H1 (cell line): ENCODE measurements at regions not wholly inside any gene's neighbourhood (a gene's known extent, or its start where the extent isn't known, plus 50 kb on each side); places are given as distances from the start of the nearest gene placed in this dataset.

Source experiments
- CTCF ChIA-PET: fragments of 300-600 bp; sonication (Branson Sonifier 250); formaldehyde crosslinking; loops from one replicate; lab custom pipeline; 2021; ENCODE audit not compliant: partially characterized antibody; lab: Charles Lee
- POLR2A ChIA-PET: fragments of 300-600 bp; sonication (Branson Sonifier 250); formaldehyde crosslinking; loops from one replicate; lab custom pipeline; 2021; ENCODE audit warnings: inconsistent platforms; ENCODE audit not compliant: partially characterized antibody; lab: Charles Lee
- DNase-seq, 2 experiments: peaks; one replicate each; pipeline versions ENCODE4 v3.0.0 to v3.0.0-alpha.2; 2010 to 2022; ENCODE audit warnings: low spot score in 2 of 2, low read depth in 1 of 2, mixed read lengths in 1 of 2
- FAIRE-seq: peaks from 2 replicates; lab custom pipeline; 2011; peaks lifted over from hg19 to GRCh38; lab: Jason Lieb, UNC
- H2AFZ ChIP-seq: 2 replicates; pipeline ENCODE4 v1.8.1; 2012; ENCODE audit warnings: low read length, inconsistent platforms
- H2AK5ac ChIP-seq: 2 replicates; pipeline ENCODE4 v1.6.1; 2013; ENCODE audit warnings: low read depth, low read length
- H2BK120ac ChIP-seq: replicated peaks from 2 replicates; pipeline ENCODE3; 2013; ENCODE audit warnings: low read depth, low read length, inconsistent platforms
- H2BK12ac ChIP-seq: 2 replicates; pipeline ENCODE4 v1.6.1; 2013; ENCODE audit warnings: low read depth, low read length
- H2BK15ac ChIP-seq: 2 replicates; pipeline ENCODE4 v1.6.1; 2013; ENCODE audit warnings: low read length
- H2BK20ac ChIP-seq: 2 replicates; pipeline ENCODE4 v1.6.1; 2013; ENCODE audit warnings: low read length
- H2BK5ac ChIP-seq: 2 replicates; pipeline ENCODE4 v1.6.1; 2013; ENCODE audit warnings: low read depth, low read length
- H3K14ac ChIP-seq: 2 replicates; pipeline ENCODE4 v1.6.1; 2013; ENCODE audit warnings: inconsistent platforms; ENCODE audit not compliant: insufficient read length
- H3K18ac ChIP-seq: 2 replicates; pipeline ENCODE4 v1.6.1; 2013; ENCODE audit warnings: low read length; ENCODE audit errors: extremely low read depth
- H3K23ac ChIP-seq: 2 replicates; pipeline ENCODE4 v1.6.1; 2013; ENCODE audit warnings: inconsistent platforms; ENCODE audit not compliant: insufficient read length
- H3K23me2 ChIP-seq: 2 replicates; pipeline ENCODE4 v1.6.1; 2013; ENCODE audit warnings: low read depth, low read length
- H3K27ac ChIP-seq: 2 replicates; pipeline ENCODE4 v1.6.1; 2011; ENCODE audit warnings: low read depth, low read length, inconsistent platforms
- H3K27me3 ChIP-seq, 4 experiments: replicated peaks in 1 of 4; 1 replicate in 1 of 4; 2 replicates in 3 of 4; pipeline versions ENCODE4 v1.6.1 to v1.8.1; 2011 to 2013; ENCODE audit warnings: low read length in 3 of 4, mild to moderate bottlenecking in 3 of 4, inconsistent platforms in 2 of 4, mixed read lengths in 2 of 4, moderate library complexity in 1 of 4; ENCODE audit not compliant: control insufficient read depth in 3 of 4, insufficient read depth in 3 of 4; ENCODE audit errors: extremely low read depth in 1 of 4
- H3K36me3 ChIP-seq, 4 experiments: 2 replicates each; pipeline versions ENCODE4 v1.6.1 to v1.8.1; 2011 to 2013; ENCODE audit warnings: mild to moderate bottlenecking in 4 of 4, low read length in 3 of 4, moderate library complexity in 2 of 4, control low read depth in 1 of 4, inconsistent platforms in 1 of 4; ENCODE audit not compliant: insufficient read depth in 4 of 4, control insufficient read depth in 2 of 4
- H3K4ac ChIP-seq: replicated peaks from 2 replicates; pipeline ENCODE3; 2013; ENCODE audit warnings: low read length, low read depth, mixed read lengths, inconsistent platforms; ENCODE audit not compliant: insufficient read length
- H3K4me1 ChIP-seq, 4 experiments: replicated peaks in 1 of 4; 1 replicate in 1 of 4; 2 replicates in 3 of 4; pipeline versions ENCODE4 v1.6.1 to v1.8.1; 2011 to 2013; ENCODE audit warnings: low read length in 3 of 4, inconsistent platforms in 2 of 4, mixed read lengths in 1 of 4; ENCODE audit not compliant: insufficient read depth in 4 of 4, control insufficient read depth in 3 of 4
- H3K4me2 ChIP-seq, 2 experiments: 2 replicates each; pipeline versions ENCODE4 v1.6.1 to v1.8.1; 2011 to 2013; ENCODE audit warnings: low read depth in 2 of 2, low read length in 2 of 2, control low read depth in 1 of 2, inconsistent platforms in 1 of 2, mild to moderate bottlenecking in 1 of 2; ENCODE audit not compliant: insufficient read depth in 1 of 2
- H3K4me3 ChIP-seq, 4 experiments: fragments of 200-600, 300-600 bp in 1 of 4; sonication (generic), shearing (Covaris generic), sonication (Bioruptor Twin) in 1 of 4; 2 replicates each; pipeline versions ENCODE4 v1.5.1 to v1.8.1; 2011 to 2016; ENCODE audit warnings: low read length in 4 of 4, low read depth in 3 of 4, control low read depth in 2 of 4, inconsistent platforms in 2 of 4, mild to moderate bottlenecking in 2 of 4, mixed read lengths in 1 of 4, moderate library complexity in 1 of 4; ENCODE audit not compliant: insufficient read depth in 2 of 4; ENCODE audit errors: extremely low read depth in 1 of 4
- H3K56ac ChIP-seq: replicated peaks from 2 replicates; pipeline ENCODE3; 2013; ENCODE audit warnings: low read depth, mild to moderate bottlenecking, mixed read lengths, low read length, inconsistent platforms; ENCODE audit not compliant: insufficient read length
- H3K79me1 ChIP-seq: 2 replicates; pipeline ENCODE4 v1.6.1; 2013; ENCODE audit warnings: low read depth, low read length, control low read depth
- H3K79me2 ChIP-seq, 2 experiments: 2 replicates each; pipeline versions ENCODE4 v1.6.1 to v1.8.1; 2012 to 2013; ENCODE audit warnings: low read length in 2 of 2, mild to moderate bottlenecking in 2 of 2, inconsistent platforms in 1 of 2; ENCODE audit not compliant: insufficient read depth in 2 of 2, control insufficient read depth in 1 of 2
- H3K9ac ChIP-seq, 4 experiments: replicated peaks in 1 of 4; 1 replicate in 1 of 4; 2 replicates in 3 of 4; pipeline versions ENCODE4 v1.6.1 to v1.8.1; 2011 to 2013; ENCODE audit warnings: low read depth in 3 of 4, low read length in 3 of 4, control low read depth in 2 of 4, mild to moderate bottlenecking in 2 of 4, moderate library complexity in 2 of 4, inconsistent platforms in 1 of 4; ENCODE audit errors: extremely low read depth in 1 of 4
- H3K9me3 ChIP-seq, 2 experiments: 2 replicates each; pipeline versions ENCODE4 v1.6.1 to v1.8.1; 2012 to 2013; ENCODE audit warnings: mild to moderate bottlenecking in 2 of 2, moderate library complexity in 2 of 2, control low read depth in 1 of 2, inconsistent platforms in 1 of 2, low read depth in 1 of 2, low read length in 1 of 2, mixed read lengths in 1 of 2; ENCODE audit not compliant: insufficient read depth in 2 of 2
- H4K20me1 ChIP-seq, 2 experiments: replicated peaks in 1 of 2; 2 replicates each; pipeline versions ENCODE3 to v1.8.1; 2011 to 2013; ENCODE audit warnings: inconsistent platforms in 2 of 2, low read length in 2 of 2, mild to moderate bottlenecking in 1 of 2; ENCODE audit not compliant: insufficient read depth in 2 of 2, control insufficient read depth in 1 of 2
- H4K5ac ChIP-seq: 2 replicates; pipeline ENCODE4 v1.6.1; 2013; ENCODE audit warnings: low read length, low read depth, mixed read lengths, inconsistent platforms; ENCODE audit not compliant: insufficient read length
- H4K8ac ChIP-seq: 2 replicates; pipeline ENCODE4 v1.8.0; 2013; ENCODE audit warnings: mild to moderate bottlenecking, moderate library complexity, low read length, inconsistent platforms; ENCODE audit not compliant: insufficient read depth; ENCODE audit errors: extremely low read depth
- H4K91ac ChIP-seq: replicated peaks from 2 replicates; pipeline ENCODE3; 2013; ENCODE audit warnings: low read length, mixed read lengths, inconsistent platforms; ENCODE audit not compliant: insufficient read length
- CBX5 ChIP-seq: fragments of 300-800, 300-1000 bp; sonication (generic); IDR thresholded peaks from 2 replicates; pipeline ENCODE4 v1.7.1; 2016; ENCODE audit warnings: antibody characterized with exemption, low read length, low read depth
- CREB1 ChIP-seq: IDR thresholded peaks from 2 replicates; pipeline ENCODE4 v1.6.1; 2012; ENCODE audit warnings: inconsistent platforms
- HDAC2 ChIP-seq, 2 experiments: fragments of 300-600 bp in 1 of 2; sonication (generic) in 1 of 2; IDR thresholded peaks; 2 replicates each; pipeline ENCODE4 v1.6.1; 2011 to 2012; ENCODE audit warnings: low read depth in 2 of 2, low read length in 2 of 2, mild to moderate bottlenecking in 2 of 2, moderate library complexity in 2 of 2, borderline replicate concordance in 1 of 2, inconsistent platforms in 1 of 2
- WGBS, 2 experiments: shearing (Covaris generic) in 1 of 2; methylation state at CpG; one replicate each; pipeline versions ENCODE4 v1.1.6 to v1.1.7; 2013 to 2015; ENCODE audit warnings: low lambda C conversion rate in 2 of 2, mixed read lengths in 2 of 2, inconsistent platforms in 1 of 2, low coverage in 1 of 2, missing lambda C conversion rate in 1 of 2; ENCODE audit not compliant: insufficient replicate concordance in 2 of 2, insufficient coverage in 1 of 2, insufficient read length in 1 of 2; ENCODE audit errors: extremely low coverage in 1 of 2, missing lambda C conversion rate in 1 of 2; 5-methylcytosine and 5-hydroxymethylcytosine counted together

DNA sequence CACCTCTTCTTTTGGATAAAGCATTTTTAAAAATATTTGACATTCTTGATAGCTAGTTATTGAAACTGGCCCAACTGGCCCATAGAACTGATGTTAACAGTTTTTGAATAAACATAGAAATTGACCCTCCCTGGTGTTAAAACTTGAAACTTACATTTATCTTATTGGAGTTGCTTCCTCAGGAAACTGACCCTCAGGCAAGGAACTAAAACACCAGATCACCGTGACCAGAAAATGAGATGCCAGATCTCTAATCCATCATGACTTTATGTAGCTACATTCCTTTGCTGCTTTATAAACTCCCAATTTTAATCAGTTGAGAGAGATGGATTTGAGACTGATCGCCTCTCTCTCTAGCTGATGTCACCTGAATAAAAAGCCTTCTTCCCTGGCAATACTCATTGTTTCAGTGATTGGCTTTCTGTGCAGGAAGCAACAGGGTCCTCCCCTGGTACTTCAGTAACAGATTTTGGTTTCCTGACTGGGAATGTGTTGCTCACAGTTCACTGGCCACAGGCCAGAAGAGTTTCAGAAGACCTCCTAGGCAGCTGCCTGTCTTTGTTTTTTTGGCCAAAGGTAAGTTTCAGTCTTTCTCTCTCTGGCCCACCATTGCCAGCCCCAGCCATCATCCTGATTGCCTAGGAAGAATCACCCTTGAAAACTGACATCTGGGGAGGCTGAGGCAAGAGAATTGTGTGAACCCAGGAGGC is 212.4 kb downstream of the DTWD2 start:
- H3K27ac ChIP-seq, result no peak overlapping the region
- H2BK15ac ChIP-seq, result no peak overlapping the region
- CTCF ChIA-PET, result interaction anchor here (0.6 to 2.3 kb wide), 2 partner anchors 16 to 47 kb away, joined by 3 to 12 read pairs; no protein-coding TSS in a partner anchor
- no peaks in the 10 kb centered on the region for H3K9me3 ChIP-seq
- TF ChIP-seq CBX5, result no peak
- TF ChIP-seq CREB1, result no peak
- no peak for TF ChIP-seq HDAC2 (IDR thresholded peaks at IDR 0.05; ENCODE audit: borderline replicate concordance in 1 of 2, low read depth in 2 of 2, low read length in 2 of 2)
- TF ChIP-seq, all 59 proteins: peak for 0
- H4K5ac ChIP-seq, result no peak overlapping the region
- no peak overlapping the region for H2BK20ac ChIP-seq
- no peaks in the 10 kb centered on the region for H3K27me3 ChIP-seq
- no peak overlapping the region for H3K4me2 ChIP-seq
- 94% methylated on average over 2 of the region's 2 CpGs; no CpG with 5 or more reads in 1 of the 2 experiments for WGBS, 2 experiments
- H3K14ac ChIP-seq, result no peak overlapping the region
- no peaks in the 10 kb centered on the region for H3K23me2 ChIP-seq
- POLR2A ChIA-PET, result no interaction called here
- no peak overlapping the region for H4K91ac ChIP-seq
- H2BK12ac ChIP-seq, result no peak overlapping the region
- H2BK5ac ChIP-seq, result no peak overlapping the region
- H2BK120ac ChIP-seq, result no peak overlapping the region
- FAIRE-seq (no peak), DNase-seq (no peak)
- no peak overlapping the region for H3K23ac ChIP-seq
- H3K4me3 ChIP-seq, result no peak overlapping the region
- H3K79me1 ChIP-seq, result no peaks in the 10 kb centered on the region
- H3K79me2 ChIP-seq, result no peaks in the 10 kb centered on the region
- H3K18ac ChIP-seq, result no peak overlapping the region
- no peak overlapping the region for H3K9ac ChIP-seq
- no peaks in the 10 kb centered on the region for H4K20me1 ChIP-seq
- H3K4ac ChIP-seq, result no peak overlapping the region
- H3K36me3 ChIP-seq, result no peaks in the 10 kb centered on the region
- peaks cover 0 to 6% (median 2%) of the 10 kb centered on the region in 4 experiments; a peak in 1 of 7 replicates for H3K4me1 ChIP-seq
- no peak overlapping the region for H2AK5ac ChIP-seq
- no peak overlapping the region for H4K8ac ChIP-seq
- H2AFZ ChIP-seq, result no peak overlapping the region
- no peak overlapping the region for H3K56ac ChIP-seq
